Omental fat pad (tissue), 3 donors: ENCODE measurements at regions not wholly inside any gene's neighbourhood (a gene's known extent, or its start where the extent isn't known, plus 50 kb on each side); places are given as distances from the start of the nearest gene placed in this dataset.

Experiments used
- ATAC-seq: fragments of 150-250 bp; one replicate; pipeline ENCODE4 v1.9.1; 2016; ENCODE audit warnings: mild to moderate bottlenecking, moderate library complexity; ENCODE audit not compliant: low FRiP score
- DNase-seq: peaks from one replicate; pipeline ENCODE4 v3.0.0-alpha.2; 2019; ENCODE audit warnings: low spot score
- TF ChIP-seq, protein P1 (sequence below), 3 donors: fragments of 450-650 bp; IDR thresholded peaks; one replicate each; pipeline ENCODE4 v1.5.1; 2016 to 2017; ENCODE audit warnings: antibody characterized with exemption in 3 of 3, mild to moderate bottlenecking in 3 of 3, moderate library complexity in 2 of 3

- TF ChIP-seq, protein P1, sequence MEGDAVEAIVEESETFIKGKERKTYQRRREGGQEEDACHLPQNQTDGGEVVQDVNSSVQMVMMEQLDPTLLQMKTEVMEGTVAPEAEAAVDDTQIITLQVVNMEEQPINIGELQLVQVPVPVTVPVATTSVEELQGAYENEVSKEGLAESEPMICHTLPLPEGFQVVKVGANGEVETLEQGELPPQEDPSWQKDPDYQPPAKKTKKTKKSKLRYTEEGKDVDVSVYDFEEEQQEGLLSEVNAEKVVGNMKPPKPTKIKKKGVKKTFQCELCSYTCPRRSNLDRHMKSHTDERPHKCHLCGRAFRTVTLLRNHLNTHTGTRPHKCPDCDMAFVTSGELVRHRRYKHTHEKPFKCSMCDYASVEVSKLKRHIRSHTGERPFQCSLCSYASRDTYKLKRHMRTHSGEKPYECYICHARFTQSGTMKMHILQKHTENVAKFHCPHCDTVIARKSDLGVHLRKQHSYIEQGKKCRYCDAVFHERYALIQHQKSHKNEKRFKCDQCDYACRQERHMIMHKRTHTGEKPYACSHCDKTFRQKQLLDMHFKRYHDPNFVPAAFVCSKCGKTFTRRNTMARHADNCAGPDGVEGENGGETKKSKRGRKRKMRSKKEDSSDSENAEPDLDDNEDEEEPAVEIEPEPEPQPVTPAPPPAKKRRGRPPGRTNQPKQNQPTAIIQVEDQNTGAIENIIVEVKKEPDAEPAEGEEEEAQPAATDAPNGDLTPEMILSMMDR (IDR thresholded peaks at IDR 0.05) = no peak
- ATAC-seq (no peak), DNase-seq (no peak)
Measured at GRCh38 chr21:33121715-33122475, 52.0 kb downstream of the OLIG1 start.

DNA sequence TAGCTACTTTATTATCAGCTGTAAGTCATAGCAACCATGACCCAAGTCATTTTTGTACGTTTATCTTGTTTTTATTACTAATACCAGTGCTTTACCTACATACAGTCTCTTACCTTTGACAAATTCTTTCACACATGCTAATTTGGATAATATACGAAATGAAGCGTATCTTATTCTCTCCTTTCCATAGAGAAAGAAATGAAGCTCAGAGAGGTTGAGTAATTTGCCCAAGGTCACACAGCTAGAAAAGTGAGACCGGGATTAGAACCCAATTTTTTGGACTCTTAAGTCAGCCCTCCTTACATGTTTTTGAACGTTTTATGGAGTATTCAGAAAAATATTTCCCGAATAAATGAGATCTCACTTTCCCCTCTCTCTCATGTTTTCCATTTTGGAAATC, 52.6 kb downstream of the OLIG1 start:
- DNase-seq (no peak), ATAC-seq (no peak)
- TF ChIP-seq, protein P1 (IDR thresholded peaks at IDR 0.05) = no peak

- no peak for ATAC-seq
- DNase-seq = no peak
- TF ChIP-seq, protein P1 (IDR thresholded peaks at IDR 0.05) = no peak
Measured at GRCh38 chr21:33123374-33124123, 53.6 kb downstream of the OLIG1 start.

DNA sequence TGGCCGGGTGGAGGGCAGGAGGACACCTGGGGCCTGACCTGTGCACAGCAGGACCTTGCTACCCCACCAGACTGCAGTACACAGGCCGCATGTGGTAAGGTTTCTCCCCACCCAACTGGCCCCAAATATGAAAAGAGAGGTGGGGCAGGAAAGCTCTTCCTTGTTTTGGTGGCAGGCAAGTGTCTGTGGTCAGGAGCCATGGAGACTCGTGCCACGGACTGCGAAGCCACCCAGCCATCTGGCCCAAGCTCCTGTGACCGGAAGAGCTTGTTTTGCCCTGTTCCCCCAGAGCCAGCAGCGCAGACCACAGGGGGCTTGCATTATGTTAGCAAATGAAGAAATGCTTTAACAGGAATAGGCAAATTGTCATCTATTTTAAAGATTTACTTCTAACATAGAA, 54.9 kb downstream of the OLIG1 start:
- TF ChIP-seq, protein P1 (IDR thresholded peaks at IDR 0.05) = no peak
- DNase-seq (no peak), ATAC-seq (no peak)

- TF ChIP-seq, protein P1 (IDR thresholded peaks at IDR 0.05) = no peak
- DNase-seq = no peak
Measured at GRCh38 chr21:33125680-33126375, 55.9 kb downstream of the OLIG1 start.

GRCh38 chr21:33126569-33126968, 56.6 kb downstream of the OLIG1 start:
- DNase-seq (no peak), ATAC-seq (no peak)
- TF ChIP-seq, protein P1 (IDR thresholded peaks at IDR 0.05) = no peak

More at GRCh38 chr21:33125680-33126375, 55.9 kb downstream of the OLIG1 start:
- ATAC-seq = no peak
